ENCODE measurements at regions not wholly inside any gene's neighbourhood (a gene's known extent, or its start where the extent isn't known, plus 50 kb on each side); places are given as distances from the start of the nearest gene placed in this dataset.

DNA sequence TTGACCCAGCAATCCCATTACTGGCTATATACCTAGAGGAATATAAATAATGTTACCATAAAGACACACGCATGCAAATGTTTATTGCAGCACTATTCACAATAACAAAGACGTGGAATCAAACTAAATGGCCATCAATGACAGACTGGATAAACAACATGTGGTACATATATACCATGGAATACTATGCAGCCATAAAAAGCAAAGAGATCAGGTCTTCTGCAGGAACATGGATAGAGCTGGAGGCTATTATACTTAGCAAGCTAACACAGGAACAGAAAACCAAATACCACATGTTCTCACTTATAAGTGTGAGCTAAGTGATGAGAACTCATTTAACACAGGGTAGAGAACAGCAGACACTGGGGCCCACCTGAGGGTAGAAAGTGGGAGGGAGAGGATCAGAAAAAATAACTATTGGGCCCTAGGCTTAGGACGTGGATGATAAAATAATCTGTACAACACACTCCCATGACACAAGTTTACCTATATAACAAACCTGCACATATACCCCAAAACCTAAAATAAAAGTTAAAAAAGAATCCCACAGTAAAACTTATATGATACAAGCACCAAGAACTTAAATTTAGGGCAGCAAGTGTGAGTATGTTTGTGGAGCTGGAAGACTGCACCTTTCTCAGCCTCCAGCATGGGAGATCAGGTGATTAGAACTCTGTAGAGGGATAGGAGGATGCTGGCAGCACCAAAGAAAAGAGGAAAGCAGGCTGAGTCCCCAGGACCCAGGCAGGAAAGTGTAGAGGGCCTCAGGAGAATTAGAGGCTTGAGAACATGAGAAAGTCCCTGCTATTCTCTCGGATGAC is 320.8 kb upstream of the USP24 start:
- ATAC-seq (no peak), DNase-seq (ENCODE audit: low spot score) (no peak)
- Mint-ChIP-seq H3K9me3 (peaks cover 9% of the 10 kb centered on the region; the same call in 1 of the 2 replicates), H3K36me3 (no peaks in the 10 kb centered on the region), H3K27me3 (ENCODE audit: low read depth) (peaks cover 3% of the 10 kb centered on the region), H3K4me1 (peaks cover 5% of the 10 kb centered on the region), H3K27ac (no peak overlapping the region), H3K4me3 (no peak overlapping the region)
- ChIA-PET POLR2A (no interaction called here), CTCF (no interaction called here)
- TF ChIP-seq ZNF512 (CRISPR knock-in tag; IDR thresholded peaks at IDR 0.05; ENCODE audit: borderline replicate concordance) (no peak), AR (CRISPR knock-in tag; IDR thresholded peaks at IDR 0.05) (no peak), IRF2 (CRISPR knock-in tag; IDR thresholded peaks at IDR 0.05; ENCODE audit: borderline replicate concordance, low read depth) (no peak), OVOL2 (CRISPR knock-in tag; IDR thresholded peaks at IDR 0.05; ENCODE audit: borderline replicate concordance) (no peak), KAT7 (CRISPR knock-in tag; IDR thresholded peaks at IDR 0.05; ENCODE audit: borderline replicate concordance) (no peak), ETV6 (CRISPR knock-in tag; IDR thresholded peaks at IDR 0.05) (no peak), CREM (CRISPR knock-in tag; IDR thresholded peaks at IDR 0.05) (no peak), RORB (CRISPR knock-in tag; IDR thresholded peaks at IDR 0.05) (no peak), TP53 (CRISPR knock-in tag; IDR thresholded peaks at IDR 0.05) (no peak), ZNF121 (CRISPR knock-in tag; IDR thresholded peaks at IDR 0.05) (no peak), PREB (CRISPR knock-in tag; IDR thresholded peaks at IDR 0.05; ENCODE audit: borderline replicate concordance) (no peak), ZNF138 (CRISPR knock-in tag; conservative IDR thresholded peaks at IDR 0.05) (no peak), ZSCAN18 (CRISPR knock-in tag; IDR thresholded peaks at IDR 0.05) (no peak)
- TF ChIP-seq, protein P1, sequence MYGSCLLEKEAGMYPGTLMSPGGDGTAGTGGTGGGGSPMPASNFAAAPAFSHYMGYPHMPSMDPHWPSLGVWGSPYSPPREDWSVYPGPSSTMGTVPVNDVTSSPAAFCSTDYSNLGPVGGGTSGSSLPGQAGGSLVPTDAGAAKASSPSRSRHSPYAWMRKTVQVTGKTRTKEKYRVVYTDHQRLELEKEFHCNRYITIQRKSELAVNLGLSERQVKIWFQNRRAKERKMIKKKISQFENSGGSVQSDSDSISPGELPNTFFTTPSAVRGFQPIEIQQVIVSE (CRISPR knock-in tag; IDR thresholded peaks at IDR 0.05; ENCODE audit: borderline replicate concordance), result no peak
- TF ChIP-seq, protein P2, sequence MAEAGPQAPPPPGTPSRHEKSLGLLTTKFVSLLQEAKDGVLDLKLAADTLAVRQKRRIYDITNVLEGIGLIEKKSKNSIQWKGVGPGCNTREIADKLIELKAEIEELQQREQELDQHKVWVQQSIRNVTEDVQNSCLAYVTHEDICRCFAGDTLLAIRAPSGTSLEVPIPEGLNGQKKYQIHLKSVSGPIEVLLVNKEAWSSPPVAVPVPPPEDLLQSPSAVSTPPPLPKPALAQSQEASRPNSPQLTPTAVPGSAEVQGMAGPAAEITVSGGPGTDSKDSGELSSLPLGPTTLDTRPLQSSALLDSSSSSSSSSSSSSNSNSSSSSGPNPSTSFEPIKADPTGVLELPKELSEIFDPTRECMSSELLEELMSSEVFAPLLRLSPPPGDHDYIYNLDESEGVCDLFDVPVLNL (CRISPR knock-in tag; IDR thresholded peaks at IDR 0.05; ENCODE audit: borderline replicate concordance, low read depth), result no peak
- TF ChIP-seq, protein P3, sequence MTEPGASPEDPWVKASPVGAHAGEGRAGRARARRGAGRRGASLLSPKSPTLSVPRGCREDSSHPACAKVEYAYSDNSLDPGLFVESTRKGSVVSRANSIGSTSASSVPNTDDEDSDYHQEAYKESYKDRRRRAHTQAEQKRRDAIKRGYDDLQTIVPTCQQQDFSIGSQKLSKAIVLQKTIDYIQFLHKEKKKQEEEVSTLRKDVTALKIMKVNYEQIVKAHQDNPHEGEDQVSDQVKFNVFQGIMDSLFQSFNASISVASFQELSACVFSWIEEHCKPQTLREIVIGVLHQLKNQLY (CRISPR knock-in tag; IDR thresholded peaks at IDR 0.05), result no peak
